AG09319 (cell line): ENCODE measurements at regions not wholly inside any gene's neighbourhood (a gene's known extent, or its start where the extent isn't known, plus 50 kb on each side); places are given as distances from the start of the nearest gene placed in this dataset.

Experiments
- DNase-seq: peaks from one replicate; pipeline ENCODE4 v3.0.0-alpha.2; 2010; ENCODE audit warnings: low read depth; ENCODE audit errors: extremely low read depth
- CTCF ChIP-seq: IDR thresholded peaks from 2 replicates; pipeline ENCODE4 v1.5.1; 2011; ENCODE audit warnings: low read depth, mild to moderate bottlenecking, inconsistent platforms, low read length, moderate library complexity

- no peak for DNase-seq
- no peak for TF ChIP-seq CTCF
Measured at GRCh38 chr9:12972608-12973589, 198.1 kb downstream of the LURAP1L start.

GRCh38 chr9:12973710-12974109 is 198.9 kb downstream of the LURAP1L start:
- no peak for DNase-seq

GRCh38 chr9:12974671-12975070 is 199.9 kb downstream of the LURAP1L start:
- no peak for DNase-seq
- TF ChIP-seq CTCF: no peak

More at GRCh38 chr9:12973710-12974109, 198.9 kb downstream of the LURAP1L start:
- no peak for TF ChIP-seq CTCF

- no peak for DNase-seq
- no peak for TF ChIP-seq CTCF
Measured at GRCh38 chr9:12975496-12975895, 200.7 kb downstream of the LURAP1L start.

GRCh38 chr9:12980085-12980851 is 205.4 kb downstream of the LURAP1L start:
- no peak for TF ChIP-seq CTCF
- no peak for DNase-seq

- no peak for TF ChIP-seq CTCF
- no peak for DNase-seq
Measured at GRCh38 chr9:12988258-12988657, 213.4 kb downstream of the LURAP1L start.

- TF ChIP-seq CTCF: no peak
- no peak for DNase-seq
Measured at GRCh38 chr9:12989669-12990068, 214.8 kb downstream of the LURAP1L start.
